H9 (cell line): ENCODE measurements at regions not wholly inside any gene's neighbourhood (a gene's known extent, or its start where the extent isn't known, plus 50 kb on each side); places are given as distances from the start of the nearest gene placed in this dataset.

ENCODE experiments used
- DNase-seq: peaks from one replicate; pipeline ENCODE4 v3.0.0-alpha.2; 2017
- H2AFZ ChIP-seq: one replicate; pipeline ENCODE4 v1.6.1; 2013; ENCODE audit warnings: mild to moderate bottlenecking, low read length, control low read depth, moderate library complexity
- H2AK5ac ChIP-seq: 2 replicates; pipeline ENCODE4 v1.6.1; 2013; ENCODE audit warnings: low read length, control low read depth, mixed read lengths; ENCODE audit not compliant: insufficient read length
- H2BK120ac ChIP-seq: one replicate; pipeline ENCODE4 v1.6.1; 2013; ENCODE audit warnings: low read depth, mild to moderate bottlenecking, low read length, control low read depth, inconsistent platforms; ENCODE audit not compliant: poor library complexity, severe bottlenecking
- H2BK12ac ChIP-seq: 2 replicates; pipeline ENCODE4 v1.6.1; 2013; ENCODE audit warnings: low read length, control low read depth, mixed read lengths, low read depth; ENCODE audit not compliant: insufficient read length
- H2BK15ac ChIP-seq: 2 replicates; pipeline ENCODE4 v1.6.1; 2013; ENCODE audit warnings: low read depth, low read length, control low read depth
- H2BK20ac ChIP-seq: one replicate; pipeline ENCODE4 v1.6.1; 2013; ENCODE audit warnings: low read depth, mild to moderate bottlenecking, low read length, control low read depth, inconsistent platforms; ENCODE audit not compliant: poor library complexity, severe bottlenecking
- H2BK5ac ChIP-seq: 2 replicates; pipeline ENCODE4 v1.6.1; 2013; ENCODE audit warnings: low read length, control low read depth, mixed read lengths; ENCODE audit not compliant: insufficient read length
- H3K14ac ChIP-seq: 2 replicates; pipeline ENCODE4 v1.6.1; 2013; ENCODE audit warnings: low read length, control low read depth; ENCODE audit not compliant: insufficient read depth
- H3K18ac ChIP-seq: 2 replicates; pipeline ENCODE4 v1.6.1; 2013; ENCODE audit warnings: low read depth, mild to moderate bottlenecking, mixed read lengths, low read length, control low read depth; ENCODE audit not compliant: insufficient read length
- H3K23ac ChIP-seq: 2 replicates; pipeline ENCODE4 v1.6.1; 2013; ENCODE audit warnings: low read length, control low read depth, mixed read lengths, low read depth; ENCODE audit not compliant: insufficient read length
- H3K23me2 ChIP-seq: 2 replicates; pipeline ENCODE4 v1.6.1; 2013; ENCODE audit warnings: low read depth, mild to moderate bottlenecking, mixed read lengths, low read length, control low read depth; ENCODE audit not compliant: insufficient read length, poor library complexity, severe bottlenecking
- H3K27ac ChIP-seq: 2 replicates; pipeline ENCODE4 v1.5.1; 2013; ENCODE audit warnings: low read length, control low read depth, mixed read lengths, low read depth; ENCODE audit not compliant: insufficient read length
- H3K27me3 ChIP-seq: 2 replicates; pipeline ENCODE4 v1.6.1; 2013; ENCODE audit warnings: low read length, control low read depth, inconsistent platforms; ENCODE audit not compliant: insufficient read depth
- H3K4ac ChIP-seq: 2 replicates; pipeline ENCODE4 v1.6.1; 2013; ENCODE audit warnings: low read depth, mild to moderate bottlenecking, control low read depth, inconsistent platforms, low read length, moderate library complexity
- H3K4me1 ChIP-seq: 2 replicates; pipeline ENCODE4 v1.6.1; 2013; ENCODE audit warnings: low read length, control low read depth, inconsistent platforms; ENCODE audit not compliant: insufficient read depth
- H3K4me2 ChIP-seq: 2 replicates; pipeline ENCODE4 v1.6.1; 2013; ENCODE audit warnings: low read length, control low read depth, mixed read lengths; ENCODE audit not compliant: insufficient read length, insufficient read depth
- H3K56ac ChIP-seq: 2 replicates; pipeline ENCODE4 v1.6.1; 2013; ENCODE audit warnings: low read depth, mild to moderate bottlenecking, mixed read lengths, low read length, control low read depth; ENCODE audit not compliant: insufficient read length
- H3K79me1 ChIP-seq: 2 replicates; pipeline ENCODE4 v1.6.1; 2013; ENCODE audit warnings: low read depth, mild to moderate bottlenecking, moderate library complexity, low read length, control low read depth, inconsistent platforms; ENCODE audit not compliant: insufficient read depth, poor library complexity, severe bottlenecking
- H3K79me2 ChIP-seq: 2 replicates; pipeline ENCODE4 v1.6.1; 2013; ENCODE audit warnings: low read length, control low read depth, inconsistent platforms; ENCODE audit not compliant: insufficient read depth
- H3K9ac ChIP-seq: 2 replicates; pipeline ENCODE4 v1.6.1; 2013; ENCODE audit warnings: low read length, control low read depth, mixed read lengths; ENCODE audit not compliant: insufficient read length; ENCODE audit errors: extremely low read depth
- H3K9me3 ChIP-seq: one replicate; pipeline ENCODE4 v1.6.1; 2013; ENCODE audit warnings: low read depth, low read length, inconsistent platforms; ENCODE audit not compliant: control insufficient read depth
- H3T11ph ChIP-seq: one replicate; pipeline ENCODE4 v1.6.1; 2013; ENCODE audit warnings: mild to moderate bottlenecking, low read length, control low read depth, inconsistent platforms
- H4K20me1 ChIP-seq: one replicate; pipeline ENCODE4 v1.6.1; 2013; ENCODE audit not compliant: control insufficient read depth, insufficient read length, insufficient read depth
- H4K5ac ChIP-seq: 2 replicates; pipeline ENCODE4 v1.6.1; 2013; ENCODE audit warnings: low read depth, mild to moderate bottlenecking, mixed read lengths, low read length, control low read depth; ENCODE audit not compliant: insufficient read length
- H4K8ac ChIP-seq: replicated peaks from 2 replicates; pipeline ENCODE4 v1.6.1; 2013; ENCODE audit warnings: low read length, control low read depth, mixed read lengths, low read depth; ENCODE audit not compliant: insufficient read length
- H4K91ac ChIP-seq: 2 replicates; pipeline ENCODE4 v1.6.1; 2013; ENCODE audit warnings: low read depth, mild to moderate bottlenecking, moderate library complexity, mixed read lengths, low read length, control low read depth; ENCODE audit not compliant: insufficient read length
- H3K27ac Mint-ChIP-seq, 3 experiments: 2 replicates in 2 of 3; 3 replicates in 1 of 3; pipeline ENCODE4 v1.8.0; 2020 to 2021; ENCODE audit warnings: mixed read lengths in 3 of 3, mild to moderate bottlenecking in 1 of 3, moderate library complexity in 1 of 3
- H3K27me3 Mint-ChIP-seq: 2 replicates; pipeline ENCODE4 v1.8.0; 2021; ENCODE audit warnings: low read depth, mild to moderate bottlenecking, moderate library complexity, mixed read lengths
- H3K36me3 Mint-ChIP-seq, 3 experiments: 2 replicates in 2 of 3; 3 replicates in 1 of 3; pipeline ENCODE4 v1.8.0; 2020 to 2021; ENCODE audit warnings: low read depth in 3 of 3, mixed read lengths in 3 of 3; ENCODE audit not compliant: insufficient read depth in 1 of 3
- H3K4me1 Mint-ChIP-seq, 2 experiments: 2 replicates each; pipeline ENCODE4 v1.8.0; 2020; ENCODE audit warnings: mixed read lengths in 2 of 2
- H3K4me3 Mint-ChIP-seq, 2 experiments: 2 replicates in 1 of 2; 3 replicates in 1 of 2; pipeline ENCODE4 v1.8.0; 2020 to 2021; ENCODE audit warnings: mild to moderate bottlenecking in 2 of 2, mixed read lengths in 2 of 2, moderate library complexity in 1 of 2
- H3K9me3 Mint-ChIP-seq, 2 experiments: 2 replicates in 1 of 2; 3 replicates in 1 of 2; pipeline ENCODE4 v1.8.0; 2020; ENCODE audit warnings: mild to moderate bottlenecking in 2 of 2, mixed read lengths in 2 of 2, moderate library complexity in 1 of 2
- WGBS: extraction: QIAGEN DNeasy Blood & Tissue Kit; methylation state at CpG from one replicate; pipeline ENCODE4 v1.1.7; 2013; ENCODE audit warnings: missing lambda C conversion rate, low lambda C conversion rate, mixed read lengths; ENCODE audit not compliant: insufficient read length; ENCODE audit errors: extremely low coverage; 5-methylcytosine and 5-hydroxymethylcytosine counted together
- TF ChIP-seq, protein P1 (sequence below): fragments of 200-600 bp; sonication (generic); conservative IDR thresholded peaks from 3 replicates; pipeline ENCODE4 v1.8.0; 2021; ENCODE audit warnings: antibody characterized with exemption, mild to moderate bottlenecking

GRCh38 chr14:100439781-100440180 lies 116.6 kb downstream of the SLC25A47 start:
- H2BK5ac ChIP-seq, result no peak overlapping the region
- Mint-ChIP-seq H3K36me3 (no peaks in the 10 kb centered on the region), H3K9me3 (no peaks in the 10 kb centered on the region), H3K4me3 (0 out of 5 replicates have a peak overlapping the region, but pooled peaks of 1 of the 2 experiments have one; percentile 37), H3K27ac (peak overlapping the region in 1 of 3 experiments; percentile 42; a peak in 1 of 7 replicates), H3K27me3 (no peaks in the 10 kb centered on the region), H3K4me1 (peaks cover 34% of the 10 kb centered on the region in 2 experiments)
- no peak for DNase-seq
- H3K4me2 ChIP-seq, result no peak overlapping the region
- no peaks in the 10 kb centered on the region for H3K27me3 ChIP-seq
- H2BK20ac ChIP-seq, result no peak overlapping the region
- no peak overlapping the region for H2AFZ ChIP-seq
- no peak overlapping the region for H4K5ac ChIP-seq
- H3K9me3 ChIP-seq, result no peaks in the 10 kb centered on the region
- no peak overlapping the region for H4K8ac ChIP-seq
- no peak overlapping the region for H4K91ac ChIP-seq
- WGBS, result no CpG with 5 or more reads among the region's 6 CpGs
- H3K4me1 ChIP-seq, result peaks cover 2% of the 10 kb centered on the region; the same call in 1 of the 2 replicates
- H3K9ac ChIP-seq, result no peak overlapping the region
- H3K23ac ChIP-seq, result no peak overlapping the region
- H2BK12ac ChIP-seq, result no peak overlapping the region
- TF ChIP-seq, protein P1, sequence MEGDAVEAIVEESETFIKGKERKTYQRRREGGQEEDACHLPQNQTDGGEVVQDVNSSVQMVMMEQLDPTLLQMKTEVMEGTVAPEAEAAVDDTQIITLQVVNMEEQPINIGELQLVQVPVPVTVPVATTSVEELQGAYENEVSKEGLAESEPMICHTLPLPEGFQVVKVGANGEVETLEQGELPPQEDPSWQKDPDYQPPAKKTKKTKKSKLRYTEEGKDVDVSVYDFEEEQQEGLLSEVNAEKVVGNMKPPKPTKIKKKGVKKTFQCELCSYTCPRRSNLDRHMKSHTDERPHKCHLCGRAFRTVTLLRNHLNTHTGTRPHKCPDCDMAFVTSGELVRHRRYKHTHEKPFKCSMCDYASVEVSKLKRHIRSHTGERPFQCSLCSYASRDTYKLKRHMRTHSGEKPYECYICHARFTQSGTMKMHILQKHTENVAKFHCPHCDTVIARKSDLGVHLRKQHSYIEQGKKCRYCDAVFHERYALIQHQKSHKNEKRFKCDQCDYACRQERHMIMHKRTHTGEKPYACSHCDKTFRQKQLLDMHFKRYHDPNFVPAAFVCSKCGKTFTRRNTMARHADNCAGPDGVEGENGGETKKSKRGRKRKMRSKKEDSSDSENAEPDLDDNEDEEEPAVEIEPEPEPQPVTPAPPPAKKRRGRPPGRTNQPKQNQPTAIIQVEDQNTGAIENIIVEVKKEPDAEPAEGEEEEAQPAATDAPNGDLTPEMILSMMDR, result no peak
- no peaks in the 10 kb centered on the region for H3K79me2 ChIP-seq
- H2BK15ac ChIP-seq, result no peak overlapping the region
- no peak overlapping the region for H2BK120ac ChIP-seq
- H3K18ac ChIP-seq, result no peak overlapping the region
- no peaks in the 10 kb centered on the region for H3K79me1 ChIP-seq
- no peak overlapping the region for H3K4ac ChIP-seq
- H2AK5ac ChIP-seq, result no peak overlapping the region
- H3T11ph ChIP-seq, result no peak overlapping the region
- no peak overlapping the region for H3K27ac ChIP-seq
- no peaks in the 10 kb centered on the region for H3K23me2 ChIP-seq
- no peak overlapping the region for H3K14ac ChIP-seq
- H3K56ac ChIP-seq, result no peak overlapping the region
- H4K20me1 ChIP-seq, result no peaks in the 10 kb centered on the region
